Thyroid gland (tissue), 4 donors: ENCODE measurements at regions not wholly inside any gene's neighbourhood (a gene's known extent, or its start where the extent isn't known, plus 50 kb on each side); places are given as distances from the start of the nearest gene placed in this dataset.

ENCODE experiments used
- DNase-seq, 2 donors: peaks; one replicate each; pipeline ENCODE4 v3.0.0-alpha.2; 2019
- H3K27ac ChIP-seq, 3 donors: fragments of 200-600 bp; sonication (generic); 1 replicate in 2 of 3; 2 replicates in 1 of 3; pipeline ENCODE4 v1.5.1; 2016 to 2019; ENCODE audit warnings: mild to moderate bottlenecking in 1 of 3, moderate library complexity in 1 of 3
- H3K27me3 ChIP-seq: fragments of 200-600 bp; sonication (generic); one replicate; pipeline ENCODE4 v1.5.1; 2019
- H3K36me3 ChIP-seq, 2 donors: fragments of 200-600 bp; sonication (generic); one replicate each; pipeline ENCODE4 v1.5.1; 2016 to 2019
- H3K4me1 ChIP-seq, 2 donors: fragments of 200-600 bp; sonication (generic); one replicate each; pipeline ENCODE4 v1.5.1; 2017 to 2019
- H3K4me3 ChIP-seq, 3 donors: fragments of 200-600 bp; sonication (generic); replicated peaks in 1 of 3; 1 replicate in 2 of 3; 2 replicates in 1 of 3; pipeline ENCODE4 v1.5.1; 2016; ENCODE audit warnings: mild to moderate bottlenecking in 1 of 3
- H3K9me3 ChIP-seq: fragments of 200-600 bp; sonication (generic); one replicate; pipeline ENCODE4 v1.5.1; 2017
- CTCF ChIP-seq, 6 experiments: fragments of 200-600 bp in 3 of 6; fragments of 450-650 bp in 3 of 6; sonication (generic) in 3 of 6; IDR thresholded peaks; one replicate each; pipeline ENCODE4 v1.5.1; 2016 to 2019; ENCODE audit warnings: antibody characterized with exemption in 6 of 6, mild to moderate bottlenecking in 2 of 6, inconsistent platforms in 1 of 6, moderate library complexity in 1 of 6
- POLR2A ChIP-seq, 2 donors: fragments of 450-650 bp; IDR thresholded peaks; one replicate each; pipeline ENCODE4 v1.6.1; 2017; ENCODE audit warnings: antibody characterized with exemption in 2 of 2, mild to moderate bottlenecking in 2 of 2, moderate library complexity in 1 of 2
- WGBS, 2 donors: methylation state at CpG; one replicate each; pipeline ENCODE4 v1.1.5; 2017; 5-methylcytosine and 5-hydroxymethylcytosine counted together
- intact Hi-C: fragments of 100-400 bp; cut with DNase I; formaldehyde crosslinking; loops from one replicate; pipeline ENCODE4 v1.15.1; 2023

- no peak for DNase-seq
- H3K4me3 ChIP-seq = no peak overlapping the region
- no peaks in the 10 kb centered on the region for H3K27me3 ChIP-seq
- no peak overlapping the region for H3K27ac ChIP-seq
- no peaks in the 10 kb centered on the region for H3K4me1 ChIP-seq
- no peaks in the 10 kb centered on the region for H3K9me3 ChIP-seq
- H3K36me3 ChIP-seq = no peaks in the 10 kb centered on the region
- TF ChIP-seq CTCF (IDR thresholded peaks at IDR 0.05) (no peak), POLR2A (IDR thresholded peaks at IDR 0.05) (no peak)
- intact Hi-C loops = no loop called here
- 63 to 66% methylated on average over 1 of the region's 1 CpG for WGBS, 2 donors
Observed at GRCh38 chr4:166280642-166281041, 407.6 kb downstream of the TLL1 start.

- no peak for DNase-seq
- intact Hi-C loops = no loop called here
- no peaks in the 10 kb centered on the region for H3K4me1 ChIP-seq
- WGBS, 2 donors = 0% methylated on average over 1 of the region's 1 CpG
- no peak overlapping the region for H3K27ac ChIP-seq
- no peaks in the 10 kb centered on the region for H3K9me3 ChIP-seq
- H3K36me3 ChIP-seq = no peaks in the 10 kb centered on the region
- no peaks in the 10 kb centered on the region for H3K27me3 ChIP-seq
- no peak overlapping the region for H3K4me3 ChIP-seq
- no peak for TF ChIP-seq CTCF (IDR thresholded peaks at IDR 0.05)
- no peak for TF ChIP-seq POLR2A (IDR thresholded peaks at IDR 0.05)
Observed at GRCh38 chr4:166282081-166282770, 409.2 kb downstream of the TLL1 start.

GRCh38 chr4:166284221-166284620 is 411.2 kb downstream of the TLL1 start:
- Histone ChIP-seq H3K27ac (no peak overlapping the region), H3K4me1 (no peaks in the 10 kb centered on the region), H3K27me3 (no peaks in the 10 kb centered on the region), H3K36me3 (no peaks in the 10 kb centered on the region), H3K9me3 (no peaks in the 10 kb centered on the region), H3K4me3 (no peak overlapping the region)
- intact Hi-C loops = no loop called here
- no peak for DNase-seq
- TF ChIP-seq CTCF (IDR thresholded peaks at IDR 0.05) (no peak), POLR2A (IDR thresholded peaks at IDR 0.05) (no peak)

GRCh38 chr4:166290426-166290825 is 417.4 kb downstream of the TLL1 start:
- no peaks in the 10 kb centered on the region for H3K27me3 ChIP-seq
- no peaks in the 10 kb centered on the region for H3K9me3 ChIP-seq
- no peak for DNase-seq
- intact Hi-C loops = no loop called here
- TF ChIP-seq CTCF (IDR thresholded peaks at IDR 0.05) (no peak), POLR2A (IDR thresholded peaks at IDR 0.05) (no peak)
- H3K36me3 ChIP-seq = no peaks in the 10 kb centered on the region
- no peak overlapping the region for H3K27ac ChIP-seq
- H3K4me1 ChIP-seq = no peaks in the 10 kb centered on the region
- WGBS, 2 donors = 58 to 62% methylated on average over 4 of the region's 4 CpGs
- no peak overlapping the region for H3K4me3 ChIP-seq

- no peaks in the 10 kb centered on the region for H3K27me3 ChIP-seq
- TF ChIP-seq CTCF (IDR thresholded peaks at IDR 0.05) (no peak), POLR2A (IDR thresholded peaks at IDR 0.05) (no peak)
- H3K36me3 ChIP-seq = no peaks in the 10 kb centered on the region
Observed at GRCh38 chr4:166293556-166293955, 420.5 kb downstream of the TLL1 start.

More at GRCh38 chr4:166293556-166293955, 420.5 kb downstream of the TLL1 start:
- no peak overlapping the region for H3K4me3 ChIP-seq
- intact Hi-C loops = no loop called here
- no peaks in the 10 kb centered on the region for H3K9me3 ChIP-seq
- 51 to 61% methylated on average over 2 of the region's 2 CpGs for WGBS, 2 donors
- H3K27ac ChIP-seq = no peak overlapping the region
- H3K4me1 ChIP-seq = no peaks in the 10 kb centered on the region
- no peak for DNase-seq
